Limb (tissue), 2 donors: ENCODE measurements at regions not wholly inside any gene's neighbourhood (a gene's known extent, or its start where the extent isn't known, plus 50 kb on each side); places are given as distances from the start of the nearest gene placed in this dataset.
"Not testable (repeated sequence)": the region's sequence is repeated elsewhere in the genome, so short reads cannot be mapped to it uniquely, and the experiment has no call there.

Experiments used
- DNase-seq, 2 donors: peaks; one replicate each; pipeline ENCODE4 v3.0.0-alpha.2; 2016; ENCODE audit errors: extremely low spot score in 2 of 2

- DNase-seq, result no peak
Observed at GRCh38 chr17:56690441-56691291, 97.2 kb downstream of the NOG start.

GRCh38 chr17:56694825-56695224, 101.3 kb downstream of the NOG start:
- DNase-seq, result no peak

GRCh38 chr17:56697190-56697589, 103.7 kb downstream of the NOG start:
- no peak for DNase-seq

- DNase-seq, result peak; percentile 65 to 74
Observed at GRCh38 chr17:56699186-56699894, 105.8 kb downstream of the NOG start.

- DNase-seq, result no peak
Observed at GRCh38 chr17:56700919-56701420, 107.5 kb downstream of the NOG start.

GRCh38 chr17:56707312-56708219, 114.1 kb downstream of the NOG start:
- peak; percentile 52 to 64 for DNase-seq

GRCh38 chr17:56708220-56708558, 114.7 kb downstream of the NOG start:
- no peak for DNase-seq

- DNase-seq, result no peak
Observed at GRCh38 chr17:56708670-56709410, 115.3 kb downstream of the NOG start.

- no peak for DNase-seq
Observed at GRCh38 chr17:56710986-56711385, 117.5 kb downstream of the NOG start.

- peak; percentile 85 to 88 for DNase-seq
Observed at GRCh38 chr17:56715613-56716357, 117.9 kb downstream of the C17orf67 start.

GRCh38 chr17:56717471-56717870, 116.2 kb downstream of the C17orf67 start:
- DNase-seq, result no peak

- no peak for DNase-seq
Observed at GRCh38 chr17:56718515-56718914, 115.2 kb downstream of the C17orf67 start.

- no peak for DNase-seq
Observed at GRCh38 chr17:56723421-56723820, 110.3 kb downstream of the C17orf67 start.

GRCh38 chr17:56724664-56725063, 109.1 kb downstream of the C17orf67 start:
- no peak for DNase-seq

- DNase-seq, result no peak
Observed at GRCh38 chr17:56725144-56725543, 108.6 kb downstream of the C17orf67 start.

GRCh38 chr17:56727876-56728617, 105.7 kb downstream of the C17orf67 start:
- no peak for DNase-seq

- DNase-seq, result not testable (repeated sequence)
Observed at GRCh38 chr17:56731096-56731495, 102.6 kb downstream of the C17orf67 start.

GRCh38 chr17:56733833-56734232, 99.9 kb downstream of the C17orf67 start:
- DNase-seq, result no peak

- DNase-seq, result no peak
Observed at GRCh38 chr17:56735842-56736241, 97.9 kb downstream of the C17orf67 start.
